ENCODE measurements at regions not wholly inside any gene's neighbourhood (a gene's known extent, or its start where the extent isn't known, plus 50 kb on each side); places are given as distances from the start of the nearest gene placed in this dataset.

DNA sequence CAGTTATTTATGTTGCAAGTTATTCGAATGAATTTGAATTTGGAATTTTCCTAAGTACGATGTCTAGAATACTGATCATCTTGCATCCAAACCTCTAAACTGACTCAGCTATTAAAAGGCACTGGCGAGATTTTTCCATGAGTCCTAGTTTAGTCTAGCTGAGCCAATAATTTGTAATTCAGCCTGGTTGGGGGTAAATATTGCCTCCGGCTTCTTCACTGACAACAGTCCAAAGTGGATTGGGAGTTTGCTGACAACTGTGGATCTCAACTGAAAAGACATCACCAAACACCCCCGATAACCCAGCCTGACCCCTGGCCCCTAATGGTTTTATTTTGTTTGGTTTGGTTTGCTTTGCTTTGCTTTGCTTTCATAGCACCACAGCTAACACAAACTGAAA lies 189.8 kb upstream of the DAPK1 start:
- H3K27ac ChIP-seq, result no peak overlapping the region
- no peak for DNase-seq
- intact Hi-C loops (cut with DNase I), result no loop called here

DNA sequence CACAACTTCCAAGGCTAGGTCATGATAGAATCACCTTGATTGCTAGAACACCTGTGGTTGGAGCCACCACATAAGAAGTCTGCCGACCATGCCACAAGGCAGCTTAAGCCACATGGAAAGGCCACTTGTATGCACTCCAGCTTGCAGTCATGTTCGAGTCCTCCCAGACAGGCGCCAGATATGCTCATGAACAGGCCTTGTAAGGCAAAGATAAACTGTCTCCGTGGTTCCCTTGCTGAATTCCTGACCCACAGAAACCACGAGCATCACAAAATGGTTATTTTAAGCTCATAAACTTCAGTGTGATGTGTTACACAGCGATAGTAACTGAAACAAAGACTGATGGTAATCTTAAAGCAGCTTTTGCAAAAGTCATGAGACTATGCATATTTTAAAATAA lies 188.4 kb upstream of the DAPK1 start:
- no peak overlapping the region for H3K27ac ChIP-seq
- TF ChIP-seq, protein P1, sequence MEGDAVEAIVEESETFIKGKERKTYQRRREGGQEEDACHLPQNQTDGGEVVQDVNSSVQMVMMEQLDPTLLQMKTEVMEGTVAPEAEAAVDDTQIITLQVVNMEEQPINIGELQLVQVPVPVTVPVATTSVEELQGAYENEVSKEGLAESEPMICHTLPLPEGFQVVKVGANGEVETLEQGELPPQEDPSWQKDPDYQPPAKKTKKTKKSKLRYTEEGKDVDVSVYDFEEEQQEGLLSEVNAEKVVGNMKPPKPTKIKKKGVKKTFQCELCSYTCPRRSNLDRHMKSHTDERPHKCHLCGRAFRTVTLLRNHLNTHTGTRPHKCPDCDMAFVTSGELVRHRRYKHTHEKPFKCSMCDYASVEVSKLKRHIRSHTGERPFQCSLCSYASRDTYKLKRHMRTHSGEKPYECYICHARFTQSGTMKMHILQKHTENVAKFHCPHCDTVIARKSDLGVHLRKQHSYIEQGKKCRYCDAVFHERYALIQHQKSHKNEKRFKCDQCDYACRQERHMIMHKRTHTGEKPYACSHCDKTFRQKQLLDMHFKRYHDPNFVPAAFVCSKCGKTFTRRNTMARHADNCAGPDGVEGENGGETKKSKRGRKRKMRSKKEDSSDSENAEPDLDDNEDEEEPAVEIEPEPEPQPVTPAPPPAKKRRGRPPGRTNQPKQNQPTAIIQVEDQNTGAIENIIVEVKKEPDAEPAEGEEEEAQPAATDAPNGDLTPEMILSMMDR (IDR thresholded peaks at IDR 0.05), result no peak
- no peak for TF ChIP-seq POLR2A (IDR thresholded peaks at IDR 0.05)
- no peaks in the 10 kb centered on the region for H3K4me1 ChIP-seq
- no peak overlapping the region for H3K4me3 ChIP-seq
- H3K36me3 ChIP-seq, result no peaks in the 10 kb centered on the region
- WGBS, 2 donors, result 52 to 56% methylated on average over 6 of the region's 6 CpGs
- H3K27me3 ChIP-seq, result no peaks in the 10 kb centered on the region
- DNase-seq, result no peak
- H3K9me3 ChIP-seq, result no peaks in the 10 kb centered on the region
- intact Hi-C loops (cut with DNase I), result no loop called here

More for the DNA sequence above, 189.8 kb upstream of the DAPK1 start:
- H3K4me1 ChIP-seq, result no peaks in the 10 kb centered on the region
- TF ChIP-seq, protein P1 (IDR thresholded peaks at IDR 0.05), result no peak
- TF ChIP-seq POLR2A (IDR thresholded peaks at IDR 0.05), result no peak
- H3K36me3 ChIP-seq, result no peaks in the 10 kb centered on the region
- H3K4me3 ChIP-seq, result no peak overlapping the region
- H3K27me3 ChIP-seq, result no peaks in the 10 kb centered on the region
- H3K9me3 ChIP-seq, result no peaks in the 10 kb centered on the region
- 70 to 77% methylated on average over 5 of the region's 5 CpGs for WGBS, 2 donors

DNA sequence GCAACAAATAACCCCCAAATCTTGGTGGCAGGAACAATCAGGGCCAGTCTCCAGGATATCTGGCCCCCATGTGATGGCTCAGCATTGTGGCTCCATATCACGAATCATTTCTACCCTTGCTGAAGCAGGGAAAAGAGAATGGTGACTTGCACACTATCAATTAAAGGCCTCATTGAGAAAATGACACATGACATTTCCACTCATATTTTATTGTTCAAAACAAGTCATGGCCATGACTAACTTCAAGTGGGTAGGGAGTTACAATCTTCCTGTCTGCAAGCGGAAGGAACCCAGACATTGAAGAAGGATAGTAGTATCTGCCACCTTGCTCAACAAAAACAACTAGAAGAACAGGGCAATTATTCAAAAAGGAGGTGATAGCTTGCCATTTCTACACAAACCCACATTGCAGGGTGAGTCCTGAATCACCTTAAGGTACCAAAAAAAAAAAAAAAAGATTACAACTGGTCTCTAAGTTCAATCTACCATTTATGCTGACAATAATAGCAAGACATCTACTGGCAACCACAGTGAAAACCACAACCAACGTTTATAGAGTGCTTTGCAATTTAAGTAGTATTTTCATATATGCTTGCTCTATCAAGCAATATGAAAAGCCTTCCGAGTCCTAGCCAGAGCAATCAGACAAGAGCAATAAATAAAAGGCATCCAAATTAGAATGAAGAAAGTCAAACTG lies 186.7 kb upstream of the DAPK1 start:
- no peak overlapping the region for H3K27ac ChIP-seq
- no peaks in the 10 kb centered on the region for H3K36me3 ChIP-seq
- peaks cover 0 to 4% (median 0%) of the 10 kb centered on the region in 3 donors for H3K9me3 ChIP-seq
- intact Hi-C loops (cut with DNase I), result no loop called here
- 74% methylated on average over 4 of the region's 4 CpGs for WGBS, 2 donors
- no peak for DNase-seq
- TF ChIP-seq, protein P1 (IDR thresholded peaks at IDR 0.05), result no peak
- no peaks in the 10 kb centered on the region for H3K27me3 ChIP-seq
- no peak overlapping the region for H3K4me3 ChIP-seq
- no peaks in the 10 kb centered on the region for H3K4me1 ChIP-seq

DNA sequence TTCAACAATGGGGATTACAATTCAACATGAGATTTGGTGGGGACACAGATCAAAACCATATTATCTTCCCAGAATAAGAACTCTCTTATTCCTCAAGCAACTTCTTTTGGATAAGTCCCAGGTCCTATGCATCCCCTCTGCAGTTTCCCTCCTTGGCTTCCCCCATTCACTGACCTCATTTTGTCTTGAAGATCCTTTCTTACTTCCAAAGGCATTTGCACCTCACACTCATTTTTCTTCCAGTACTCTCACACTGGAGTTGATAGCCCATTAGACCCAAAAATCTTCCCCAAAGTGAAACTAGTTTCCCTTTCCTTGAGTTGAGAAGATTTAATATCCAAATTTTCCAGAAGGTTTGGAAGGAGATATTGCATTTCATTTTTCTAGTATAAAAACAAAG lies 178.0 kb upstream of the DAPK1 start:
- intact Hi-C loops (cut with DNase I), result no loop called here
- no peaks in the 10 kb centered on the region for H3K36me3 ChIP-seq
- H3K27ac ChIP-seq, result no peak overlapping the region
- no peaks in the 10 kb centered on the region for H3K4me1 ChIP-seq
- H3K9me3 ChIP-seq, result peaks cover 0 to 5% (median 0%) of the 10 kb centered on the region in 3 donors
- DNase-seq, result no peak
- TF ChIP-seq POLR2A (IDR thresholded peaks at IDR 0.05), result no peak
- TF ChIP-seq, protein P1 (IDR thresholded peaks at IDR 0.05), result no peak
- no peak overlapping the region for H3K4me3 ChIP-seq
- no peaks in the 10 kb centered on the region for H3K27me3 ChIP-seq

DNA sequence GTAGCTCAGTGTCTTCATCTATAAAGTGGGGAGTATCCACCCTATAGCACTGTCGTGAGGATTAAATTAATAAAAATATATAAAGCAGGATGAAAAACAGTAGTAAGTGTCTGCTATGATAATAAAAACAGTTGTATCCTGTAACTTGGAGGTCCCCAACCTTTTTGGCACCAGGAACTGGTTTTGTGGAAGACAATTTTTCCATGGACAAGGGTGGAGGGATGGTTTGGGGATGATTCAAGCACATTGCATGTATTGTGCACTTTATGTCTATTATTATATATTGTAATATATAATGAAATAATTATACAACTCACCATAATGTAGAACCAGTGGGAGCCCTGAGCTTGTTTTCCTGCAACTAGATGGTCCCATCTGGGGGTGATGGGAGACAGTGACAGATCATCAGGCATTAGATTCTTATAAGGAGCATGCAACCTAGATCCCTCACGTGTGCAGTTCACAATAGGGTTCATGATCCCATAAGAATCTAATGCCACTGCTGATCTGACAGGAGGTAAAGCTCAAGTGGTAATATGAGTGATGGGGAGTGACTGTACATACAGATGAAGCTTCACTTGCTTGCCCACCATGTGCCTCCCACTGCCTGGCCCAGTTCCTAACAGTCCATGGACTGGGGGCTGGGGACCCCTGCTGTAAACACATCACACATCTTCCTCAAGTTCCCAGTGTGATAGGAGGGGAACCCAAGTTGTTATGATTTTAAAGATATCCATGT lies 177.4 kb upstream of the DAPK1 start:
- Histone ChIP-seq H3K27me3 (no peaks in the 10 kb centered on the region), H3K9me3 (peaks cover 0 to 5% (median 0%) of the 10 kb centered on the region in 3 donors), H3K4me1 (no peaks in the 10 kb centered on the region), H3K4me3 (no peak overlapping the region), H3K27ac (no peak overlapping the region), H3K36me3 (no peaks in the 10 kb centered on the region)
- TF ChIP-seq, protein P1 (IDR thresholded peaks at IDR 0.05), result no peak
- TF ChIP-seq POLR2A (IDR thresholded peaks at IDR 0.05), result no peak
- intact Hi-C loops (cut with DNase I), result no loop called here
- no peak for DNase-seq
- WGBS, 2 donors, result 78 to 87% methylated on average over 2 of the region's 2 CpGs
